Osteoblast (primary cell): ENCODE measurements at regions not wholly inside any gene's neighbourhood (a gene's known extent, or its start where the extent isn't known, plus 50 kb on each side); places are given as distances from the start of the nearest gene placed in this dataset.
"Not testable (repeated sequence)": the region's sequence is repeated elsewhere in the genome, so short reads cannot be mapped to it uniquely, and the experiment has no call there.

Source experiments
- DNase-seq: peaks from one replicate; pipeline ENCODE4 v3.0.0; 2011; ENCODE audit warnings: low spot score, mixed read lengths; ENCODE audit not compliant: insufficient read length; ENCODE audit errors: missing footprints
- H2AFZ ChIP-seq: 2 replicates; pipeline ENCODE4 v1.6.0; 2011; ENCODE audit warnings: mild to moderate bottlenecking, low read length
- H3K27ac ChIP-seq: 2 replicates; pipeline ENCODE4 v1.5.1; 2011; ENCODE audit warnings: mild to moderate bottlenecking, low read depth, low read length, moderate library complexity
- H3K27me3 ChIP-seq: 2 replicates; pipeline ENCODE4 v1.6.0; 2012; ENCODE audit warnings: mild to moderate bottlenecking, control low read depth, inconsistent platforms, low read length, moderate library complexity; ENCODE audit not compliant: insufficient read depth
- H3K36me3 ChIP-seq: 2 replicates; pipeline ENCODE4 v1.5.1; 2011; ENCODE audit warnings: mild to moderate bottlenecking, low read length, control low read depth, moderate library complexity; ENCODE audit not compliant: insufficient read depth
- H3K4me1 ChIP-seq: 2 replicates; pipeline ENCODE4 v1.5.1; 2011; ENCODE audit warnings: mild to moderate bottlenecking, low read length, control low read depth, moderate library complexity; ENCODE audit not compliant: insufficient read depth
- H3K4me2 ChIP-seq: 2 replicates; pipeline ENCODE4 v1.6.0; 2011; ENCODE audit warnings: mild to moderate bottlenecking, low read length; ENCODE audit not compliant: insufficient read depth
- H3K4me3 ChIP-seq: fragments of 200-600 bp; sonication (generic); 3 replicates; pipeline ENCODE4 v1.5.1; 2012; ENCODE audit warnings: mild to moderate bottlenecking, low read length, inconsistent platforms; ENCODE audit not compliant: insufficient read depth
- H3K79me2 ChIP-seq: 2 replicates; pipeline ENCODE4 v1.6.0; 2012; ENCODE audit warnings: mild to moderate bottlenecking, low read length, control low read depth, inconsistent platforms; ENCODE audit not compliant: insufficient read depth
- H3K9me3 ChIP-seq: 2 replicates; pipeline ENCODE4 v1.5.1; 2011; ENCODE audit warnings: low read depth, low read length, control low read depth
- H4K20me1 ChIP-seq: 2 replicates; pipeline ENCODE4 v1.6.0; 2012; ENCODE audit warnings: mild to moderate bottlenecking, low read length, control low read depth; ENCODE audit not compliant: insufficient read depth
- CTCF ChIP-seq: IDR thresholded peaks from 2 replicates; pipeline ENCODE4 v1.5.1; 2011; ENCODE audit warnings: mild to moderate bottlenecking, low read depth, low read length, moderate library complexity; ENCODE audit errors: extremely low read depth

GRCh38 chr9:97153967-97154366 is 115.0 kb upstream of the CTSV start:
- no peaks in the 10 kb centered on the region for H3K27me3 ChIP-seq
- H3K9me3 ChIP-seq: no peaks in the 10 kb centered on the region
- DNase-seq: no peak
- H3K4me1 ChIP-seq: no peaks in the 10 kb centered on the region
- H4K20me1 ChIP-seq: no peaks in the 10 kb centered on the region
- no peak overlapping the region for H2AFZ ChIP-seq
- no peak overlapping the region for H3K4me2 ChIP-seq
- no peaks in the 10 kb centered on the region for H3K79me2 ChIP-seq
- H3K27ac ChIP-seq: no peak overlapping the region
- no peak for TF ChIP-seq CTCF
- no peaks in the 10 kb centered on the region for H3K36me3 ChIP-seq
- H3K4me3 ChIP-seq: no peak overlapping the region

GRCh38 chr9:97153160-97153559 is 114.2 kb upstream of the CTSV start:
- DNase-seq, H3K27ac ChIP-seq, H3K4me1 ChIP-seq, H3K79me2 ChIP-seq, H3K9me3 ChIP-seq, H3K27me3 ChIP-seq, H4K20me1 ChIP-seq, H3K36me3 ChIP-seq, H3K4me2 ChIP-seq, H3K4me3 ChIP-seq, H2AFZ ChIP-seq: not testable (repeated sequence)

- DNase-seq, H2AFZ ChIP-seq, H3K4me3 ChIP-seq, H3K9me3 ChIP-seq, H3K79me2 ChIP-seq, H3K4me1 ChIP-seq, H3K4me2 ChIP-seq, H3K27ac ChIP-seq, H4K20me1 ChIP-seq, H3K27me3 ChIP-seq, H3K36me3 ChIP-seq: not testable (repeated sequence)
Observed at GRCh38 chr9:97150471-97150870, 111.5 kb upstream of the CTSV start.

GRCh38 chr9:97148428-97148827 is 109.5 kb upstream of the CTSV start:
- not testable (repeated sequence) for DNase-seq

GRCh38 chr9:97145680-97146079 is 106.7 kb upstream of the CTSV start:
- H3K9me3 ChIP-seq, H3K4me3 ChIP-seq, H3K27ac ChIP-seq, DNase-seq, H3K4me1 ChIP-seq, H3K79me2 ChIP-seq, H2AFZ ChIP-seq, H3K4me2 ChIP-seq, H3K27me3 ChIP-seq, H4K20me1 ChIP-seq, H3K36me3 ChIP-seq: not testable (repeated sequence)

More at GRCh38 chr9:97148428-97148827, 109.5 kb upstream of the CTSV start:
- H3K79me2 ChIP-seq, H3K36me3 ChIP-seq, H2AFZ ChIP-seq, H3K27ac ChIP-seq, H4K20me1 ChIP-seq, H3K27me3 ChIP-seq, H3K4me2 ChIP-seq, H3K4me3 ChIP-seq, H3K9me3 ChIP-seq, H3K4me1 ChIP-seq: not testable (repeated sequence)

- Histone ChIP-seq H2AFZ (no peak overlapping the region), H3K79me2 (no peaks in the 10 kb centered on the region), H3K4me3 (no peak overlapping the region), H4K20me1 (no peaks in the 10 kb centered on the region), H3K4me2 (no peak overlapping the region), H3K4me1 (no peaks in the 10 kb centered on the region), H3K27me3 (no peaks in the 10 kb centered on the region), H3K9me3 (no peaks in the 10 kb centered on the region), H3K27ac (no peak overlapping the region), H3K36me3 (no peaks in the 10 kb centered on the region)
- DNase-seq: no peak
- no peak for TF ChIP-seq CTCF
Observed at GRCh38 chr9:97140566-97140965, 101.6 kb upstream of the CTSV start.
